Endothelial cell of umbilical vein (primary cell): ENCODE measurements at regions not wholly inside any gene's neighbourhood (a gene's known extent, or its start where the extent isn't known, plus 50 kb on each side); places are given as distances from the start of the nearest gene placed in this dataset.

Experiments
- BruUV-seq: library from RNA; stranded (reverse); fragments of 400-500 nt; replicated peaks from 2 replicates; lab custom pipeline; 2021; lab: Mats Ljungman, UMichigan
- CTCF ChIA-PET: fragments of 300-600, 350-600 bp; sonication (Branson Sonifier 250); formaldehyde crosslinking; loops from one replicate; lab custom pipeline; 2021; ENCODE audit warnings: antibody characterized with exemption, inconsistent platforms; lab: Charles Lee
- POLR2A ChIA-PET: fragments of 300-600, 350-600 bp; sonication (Branson Sonifier 250); formaldehyde crosslinking; loops from one replicate; lab custom pipeline; 2021; ENCODE audit warnings: antibody characterized with exemption, inconsistent platforms; lab: Charles Lee
- DNase-seq: peaks from one replicate; pipeline ENCODE4 v3.0.0-alpha.2; 2011; ENCODE audit warnings: low read depth, low spot score
- FAIRE-seq: peaks from 2 replicates; lab custom pipeline; 2011; peaks lifted over from hg19 to GRCh38; lab: Jason Lieb, UNC
- H2AFZ ChIP-seq: 2 replicates; pipeline ENCODE4 v1.6.0; 2012; ENCODE audit warnings: low read depth, low read length, control low read depth, inconsistent platforms
- H3K27ac ChIP-seq: 2 replicates; pipeline ENCODE4 v1.5.1; 2011; ENCODE audit warnings: low read depth, mild to moderate bottlenecking, control low read depth, low read length, moderate library complexity; ENCODE audit not compliant: insufficient read depth
- H3K27me3 ChIP-seq, 2 experiments: 2 replicates each; pipeline versions ENCODE4 v1.6.0 to v1.6.1; 2011; ENCODE audit warnings: low read length in 2 of 2, mixed read lengths in 1 of 2; ENCODE audit not compliant: control insufficient read depth in 2 of 2, insufficient read depth in 2 of 2
- H3K36me3 ChIP-seq, 2 experiments: 2 replicates in 1 of 2; 3 replicates in 1 of 2; pipeline ENCODE4 v1.5.1; 2011; ENCODE audit warnings: low read length in 2 of 2, mild to moderate bottlenecking in 1 of 2, moderate library complexity in 1 of 2; ENCODE audit not compliant: control insufficient read depth in 2 of 2, insufficient read depth in 2 of 2; ENCODE audit errors: extremely low read depth in 1 of 2
- H3K4me1 ChIP-seq: 3 replicates; pipeline ENCODE4 v1.5.1; 2011; ENCODE audit warnings: mild to moderate bottlenecking, low read length; ENCODE audit not compliant: control insufficient read depth, insufficient read depth; ENCODE audit errors: extremely low read depth
- H3K4me2 ChIP-seq: 2 replicates; pipeline ENCODE4 v1.6.1; 2011; ENCODE audit warnings: low read length, control low read depth, mixed read lengths; ENCODE audit not compliant: insufficient read depth
- H3K4me3 ChIP-seq, 3 experiments: fragments of 200-600 bp in 1 of 3; sonication (generic), shearing (Covaris generic) in 1 of 3; replicated peaks in 1 of 3; 2 replicates each; pipeline ENCODE4 v1.5.1; 2011 to 2016; ENCODE audit warnings: control low read depth in 3 of 3, low read length in 3 of 3, mild to moderate bottlenecking in 2 of 3, inconsistent platforms in 1 of 3, low read depth in 1 of 3, moderate library complexity in 1 of 3; ENCODE audit not compliant: insufficient read depth in 1 of 3
- H3K79me2 ChIP-seq: 2 replicates; pipeline ENCODE4 v1.6.0; 2012; ENCODE audit warnings: low read length, inconsistent platforms; ENCODE audit not compliant: control insufficient read depth, insufficient read depth
- H3K9ac ChIP-seq: replicated peaks from 2 replicates; pipeline ENCODE3; 2011; ENCODE audit warnings: low read length, control low read depth; ENCODE audit not compliant: insufficient read depth; ENCODE audit errors: extremely low read depth
- H3K9me1 ChIP-seq: replicated peaks from 3 replicates; pipeline ENCODE4 v1.6.0; 2011; ENCODE audit warnings: mild to moderate bottlenecking, low read length; ENCODE audit not compliant: control insufficient read depth, insufficient read depth; ENCODE audit errors: extremely low read depth
- H3K9me3 ChIP-seq: replicated peaks from 2 replicates; pipeline ENCODE4 v1.5.1; 2012; ENCODE audit warnings: low read length, inconsistent platforms; ENCODE audit not compliant: control insufficient read depth, insufficient read depth
- H4K20me1 ChIP-seq: replicated peaks from 2 replicates; pipeline ENCODE3; 2011; ENCODE audit warnings: mild to moderate bottlenecking, low read length; ENCODE audit not compliant: control insufficient read depth, insufficient read depth; ENCODE audit errors: extremely low read depth
- EZH2 ChIP-seq: IDR thresholded peaks from 2 replicates; pipeline ENCODE4 v1.6.1; 2012; ENCODE audit warnings: borderline replicate concordance, low read depth, mild to moderate bottlenecking, moderate library complexity, low read length, inconsistent platforms; ENCODE audit not compliant: severe bottlenecking
- FOS ChIP-seq: IDR thresholded peaks from 2 replicates; pipeline ENCODE4 v1.6.1; 2011; ENCODE audit warnings: mild to moderate bottlenecking, low read length, moderate library complexity, borderline replicate concordance; ENCODE audit not compliant: insufficient read depth
- GATA2 ChIP-seq: IDR thresholded peaks from 2 replicates; pipeline ENCODE4 v1.7.0; 2011; ENCODE audit warnings: low read depth, mild to moderate bottlenecking, moderate library complexity, mixed read lengths, low read length; ENCODE audit not compliant: insufficient read length, insufficient read depth
- JUN ChIP-seq: IDR thresholded peaks from 2 replicates; pipeline ENCODE4 v1.6.1; 2011; ENCODE audit warnings: borderline replicate concordance, low read depth; ENCODE audit not compliant: insufficient read length, insufficient read depth
- POLR2A ChIP-seq: IDR thresholded peaks from 2 replicates; pipeline ENCODE4 v1.6.1; 2012; ENCODE audit warnings: low read depth, mild to moderate bottlenecking, control low read depth, low read length
- dilution Hi-C: fragments of 300-500 bp; cut with MboI; formaldehyde crosslinking; loops from one replicate; pipeline ENCODE4 v1.15.0; 2019; ENCODE audit warnings: low sequenced_read_pairs; ENCODE audit not compliant: extremely low pct_ligation_motif_present
- intact Hi-C: fragments of 100-400 bp; cut with micrococcal nuclease; formaldehyde crosslinking; loops from one replicate; pipeline ENCODE4 v1.10.0; 2022
- TF ChIP-seq, protein P1 (sequence below), 2 donors: IDR thresholded peaks; 1 replicate in 1 of 2; 2 replicates in 1 of 2; pipeline ENCODE4 v1.5.1; 2011; ENCODE audit warnings: low read length in 2 of 2, mild to moderate bottlenecking in 2 of 2, moderate library complexity in 2 of 2, control low read depth in 1 of 2, inconsistent platforms in 1 of 2, low read depth in 1 of 2; ENCODE audit not compliant: insufficient read depth in 1 of 2; ENCODE audit errors: extremely low read depth in 1 of 2
- TF ChIP-seq, protein P2 (sequence below): IDR thresholded peaks from 2 replicates; pipeline ENCODE4 v1.6.1; 2011; ENCODE audit not compliant: insufficient read depth, insufficient read length

DNA sequence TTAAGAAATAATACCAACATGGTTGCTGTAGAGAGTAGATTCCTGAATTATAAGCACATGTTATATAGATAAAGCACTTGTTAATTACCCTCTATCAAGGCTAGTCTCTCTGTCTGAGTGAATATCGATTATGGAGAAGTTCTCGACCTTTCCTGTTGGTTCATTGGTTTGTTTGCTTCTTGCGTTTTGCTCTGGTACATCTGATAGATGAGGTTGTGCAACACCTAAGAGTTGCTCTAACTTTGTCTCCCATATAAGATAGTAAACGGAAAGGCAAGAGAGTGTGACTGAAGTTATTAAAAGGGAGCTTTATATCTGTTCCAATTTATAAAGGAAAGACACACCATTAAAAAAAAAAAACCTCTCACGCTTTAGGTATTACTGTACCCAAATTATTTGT is 69.0 kb downstream of the PYDC2 start:
- ChIA-PET CTCF (no interaction called here), POLR2A (no interaction called here)
- no peak overlapping the region for H2AFZ ChIP-seq
- H4K20me1 ChIP-seq, result no peaks in the 10 kb centered on the region
- TF ChIP-seq EZH2 (no peak), JUN (no peak), POLR2A (no peak)
- no peak overlapping the region for H3K27ac ChIP-seq
- no peaks in the 10 kb centered on the region for H3K79me2 ChIP-seq
- dilution Hi-C loops (no loop called here), intact Hi-C loops (no loop called here)
- no peak overlapping the region for H3K4me2 ChIP-seq
- no peak overlapping the region for H3K4me3 ChIP-seq
- H3K9ac ChIP-seq, result no peak overlapping the region
- H3K4me1 ChIP-seq, result no peaks in the 10 kb centered on the region
- DNase-seq, result no peak
- H3K27me3 ChIP-seq, result no peaks in the 10 kb centered on the region
- H3K9me3 ChIP-seq, result no peaks in the 10 kb centered on the region
- no peaks in the 10 kb centered on the region for H3K9me1 ChIP-seq
- BruUV-seq, result no TSS peak
- H3K36me3 ChIP-seq, result no peaks in the 10 kb centered on the region
- FAIRE-seq, result no peak

DNA sequence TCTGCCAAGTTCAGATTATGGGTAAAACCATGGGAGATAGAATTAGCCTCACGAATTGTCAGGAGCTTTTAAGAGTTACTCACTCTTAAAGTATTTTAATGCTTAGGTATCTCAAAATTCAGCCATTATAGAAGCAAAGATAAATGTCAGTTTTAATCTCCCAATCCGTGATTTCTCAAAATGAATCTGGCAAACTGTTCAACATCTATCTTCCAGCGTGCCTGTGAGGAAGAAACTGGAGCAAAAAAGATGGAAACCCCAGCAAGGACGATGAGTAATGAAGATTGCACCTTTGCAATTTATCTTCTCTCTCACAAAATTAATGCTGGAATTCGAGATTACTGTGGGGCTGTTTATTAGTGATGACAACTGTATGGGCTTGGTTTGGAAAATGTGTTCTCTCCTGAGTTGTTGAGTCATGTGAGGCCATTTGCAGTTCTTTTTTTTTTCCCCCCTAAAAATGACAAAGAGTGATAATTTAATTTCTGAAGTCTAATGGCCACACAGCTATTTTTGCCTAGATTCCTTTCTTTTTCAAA is 70.5 kb downstream of the PYDC2 start:
- intact Hi-C loops, result no loop called here
- dilution Hi-C loops, result no loop called here
- CTCF ChIA-PET, result no interaction called here

More for the DNA sequence above, 70.5 kb downstream of the PYDC2 start:
- no peaks in the 10 kb centered on the region for H3K4me1 ChIP-seq
- no peaks in the 10 kb centered on the region for H3K36me3 ChIP-seq
- TF ChIP-seq, protein P1, sequence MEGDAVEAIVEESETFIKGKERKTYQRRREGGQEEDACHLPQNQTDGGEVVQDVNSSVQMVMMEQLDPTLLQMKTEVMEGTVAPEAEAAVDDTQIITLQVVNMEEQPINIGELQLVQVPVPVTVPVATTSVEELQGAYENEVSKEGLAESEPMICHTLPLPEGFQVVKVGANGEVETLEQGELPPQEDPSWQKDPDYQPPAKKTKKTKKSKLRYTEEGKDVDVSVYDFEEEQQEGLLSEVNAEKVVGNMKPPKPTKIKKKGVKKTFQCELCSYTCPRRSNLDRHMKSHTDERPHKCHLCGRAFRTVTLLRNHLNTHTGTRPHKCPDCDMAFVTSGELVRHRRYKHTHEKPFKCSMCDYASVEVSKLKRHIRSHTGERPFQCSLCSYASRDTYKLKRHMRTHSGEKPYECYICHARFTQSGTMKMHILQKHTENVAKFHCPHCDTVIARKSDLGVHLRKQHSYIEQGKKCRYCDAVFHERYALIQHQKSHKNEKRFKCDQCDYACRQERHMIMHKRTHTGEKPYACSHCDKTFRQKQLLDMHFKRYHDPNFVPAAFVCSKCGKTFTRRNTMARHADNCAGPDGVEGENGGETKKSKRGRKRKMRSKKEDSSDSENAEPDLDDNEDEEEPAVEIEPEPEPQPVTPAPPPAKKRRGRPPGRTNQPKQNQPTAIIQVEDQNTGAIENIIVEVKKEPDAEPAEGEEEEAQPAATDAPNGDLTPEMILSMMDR (IDR thresholded peaks at IDR 0.05; ENCODE audit: extremely low read depth in 1 of 2, insufficient read depth in 1 of 2, low read depth in 1 of 2, low read length in 2 of 2), result no peak
- TF ChIP-seq, protein P2, sequence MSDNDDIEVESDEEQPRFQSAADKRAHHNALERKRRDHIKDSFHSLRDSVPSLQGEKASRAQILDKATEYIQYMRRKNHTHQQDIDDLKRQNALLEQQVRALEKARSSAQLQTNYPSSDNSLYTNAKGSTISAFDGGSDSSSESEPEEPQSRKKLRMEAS, result no peak
- TF ChIP-seq FOS, result no peak
- no peak for TF ChIP-seq GATA2
- no peak overlapping the region for H3K27ac ChIP-seq
- POLR2A ChIA-PET, result no interaction called here
- H3K9ac ChIP-seq, result no peak overlapping the region
- H3K4me3 ChIP-seq, result no peak overlapping the region
- DNase-seq (no peak), FAIRE-seq (no peak)
- H2AFZ ChIP-seq, result no peak overlapping the region
- no peak overlapping the region for H3K4me2 ChIP-seq
- BruUV-seq, result no TSS peak
- H3K79me2 ChIP-seq, result no peaks in the 10 kb centered on the region
- H3K9me3 ChIP-seq, result no peaks in the 10 kb centered on the region
- no peaks in the 10 kb centered on the region for H3K9me1 ChIP-seq
- H3K27me3 ChIP-seq, result no peaks in the 10 kb centered on the region
- no peaks in the 10 kb centered on the region for H4K20me1 ChIP-seq
